Transverse colon (tissue), 4 donors: ENCODE measurements at regions not wholly inside any gene's neighbourhood (a gene's known extent, or its start where the extent isn't known, plus 50 kb on each side); places are given as distances from the start of the nearest gene placed in this dataset.

Source experiments
- POLR2A ChIP-seq: fragments of 450-650 bp; IDR thresholded peaks from one replicate; pipeline ENCODE4 v1.6.1; 2016; ENCODE audit warnings: antibody characterized with exemption, mild to moderate bottlenecking, moderate library complexity
- POLR2AphosphoS5 ChIP-seq, 3 donors: sonication (generic); formaldehyde crosslinking; IDR thresholded peaks; one replicate each; pipeline ENCODE4 v1.6.1; 2016; ENCODE audit warnings: antibody characterized with exemption in 3 of 3
- TF ChIP-seq, protein P1 (sequence below), 5 experiments: fragments of 200-600 bp in 3 of 5; fragments of 450-650 bp in 2 of 5; sonication (generic) in 3 of 5; IDR thresholded peaks; 1 replicate in 2 of 5; 2 replicates in 3 of 5; pipeline ENCODE4 v1.5.1; 2016 to 2017; ENCODE audit warnings: antibody characterized with exemption in 5 of 5, inconsistent platforms in 3 of 5, mild to moderate bottlenecking in 2 of 5, moderate library complexity in 1 of 5

DNA sequence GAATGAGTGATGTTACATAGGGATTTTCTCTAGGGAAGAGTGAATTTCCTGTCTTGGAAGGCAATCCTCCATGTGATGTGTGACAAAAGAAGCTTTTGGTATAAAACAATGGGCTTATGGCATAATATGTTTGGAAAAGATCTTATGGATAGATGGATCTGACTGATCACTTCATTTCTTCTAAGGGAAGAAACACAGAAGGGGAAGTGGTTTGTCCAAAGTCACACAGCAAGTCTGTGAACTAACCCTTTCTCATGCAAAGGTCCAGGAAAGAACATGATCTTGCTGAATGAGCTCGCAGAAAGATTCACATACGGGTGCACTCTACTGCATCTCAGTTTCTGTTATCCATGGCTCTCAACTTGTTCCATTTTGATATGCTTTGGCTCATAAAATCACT is 575.9 kb upstream of the JAG1 start:
- TF ChIP-seq POLR2AphosphoS5 (IDR thresholded peaks at IDR 0.05) (no peak), POLR2A (no peak)
- TF ChIP-seq, protein P1, sequence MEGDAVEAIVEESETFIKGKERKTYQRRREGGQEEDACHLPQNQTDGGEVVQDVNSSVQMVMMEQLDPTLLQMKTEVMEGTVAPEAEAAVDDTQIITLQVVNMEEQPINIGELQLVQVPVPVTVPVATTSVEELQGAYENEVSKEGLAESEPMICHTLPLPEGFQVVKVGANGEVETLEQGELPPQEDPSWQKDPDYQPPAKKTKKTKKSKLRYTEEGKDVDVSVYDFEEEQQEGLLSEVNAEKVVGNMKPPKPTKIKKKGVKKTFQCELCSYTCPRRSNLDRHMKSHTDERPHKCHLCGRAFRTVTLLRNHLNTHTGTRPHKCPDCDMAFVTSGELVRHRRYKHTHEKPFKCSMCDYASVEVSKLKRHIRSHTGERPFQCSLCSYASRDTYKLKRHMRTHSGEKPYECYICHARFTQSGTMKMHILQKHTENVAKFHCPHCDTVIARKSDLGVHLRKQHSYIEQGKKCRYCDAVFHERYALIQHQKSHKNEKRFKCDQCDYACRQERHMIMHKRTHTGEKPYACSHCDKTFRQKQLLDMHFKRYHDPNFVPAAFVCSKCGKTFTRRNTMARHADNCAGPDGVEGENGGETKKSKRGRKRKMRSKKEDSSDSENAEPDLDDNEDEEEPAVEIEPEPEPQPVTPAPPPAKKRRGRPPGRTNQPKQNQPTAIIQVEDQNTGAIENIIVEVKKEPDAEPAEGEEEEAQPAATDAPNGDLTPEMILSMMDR (IDR thresholded peaks at IDR 0.05): no peak
